GM21526 (cell line): ENCODE measurements at regions not wholly inside any gene's neighbourhood (a gene's known extent, or its start where the extent isn't known, plus 50 kb on each side); places are given as distances from the start of the nearest gene placed in this dataset.

ENCODE experiments used
- ATAC-seq: cut with Tn5 transposase; IDR thresholded peaks from one replicate; pipeline ENCODE4 v1.9.1; 2021; ENCODE audit warnings: moderate library complexity; ENCODE audit not compliant: unreplicated experiment, low FRiP score

DNA sequence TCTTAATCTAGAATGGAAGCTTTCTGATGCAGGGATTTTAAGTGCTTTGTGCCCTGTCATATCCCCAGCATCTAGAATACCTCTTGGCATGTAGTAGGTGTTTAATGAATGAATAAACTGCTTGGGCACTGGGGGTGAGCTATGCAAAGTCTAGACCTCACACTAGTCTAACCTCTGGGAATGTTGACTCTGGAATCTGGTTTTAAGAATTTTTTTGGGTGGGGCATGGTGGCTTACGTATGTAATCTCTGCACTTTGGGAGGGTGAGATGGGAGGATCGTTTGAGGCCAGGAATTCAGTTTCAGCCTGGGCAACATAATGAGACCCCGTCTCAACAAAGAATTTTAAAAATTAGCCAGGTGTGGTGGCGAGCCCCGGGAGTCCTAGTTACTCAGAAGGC, 146.3 kb upstream of the RGMA start:
- ATAC-seq, result no peak

- no peak for ATAC-seq
These were observed 144.7 kb upstream of the RGMA start for GRCh38 chr15:93233710-93234109.

DNA sequence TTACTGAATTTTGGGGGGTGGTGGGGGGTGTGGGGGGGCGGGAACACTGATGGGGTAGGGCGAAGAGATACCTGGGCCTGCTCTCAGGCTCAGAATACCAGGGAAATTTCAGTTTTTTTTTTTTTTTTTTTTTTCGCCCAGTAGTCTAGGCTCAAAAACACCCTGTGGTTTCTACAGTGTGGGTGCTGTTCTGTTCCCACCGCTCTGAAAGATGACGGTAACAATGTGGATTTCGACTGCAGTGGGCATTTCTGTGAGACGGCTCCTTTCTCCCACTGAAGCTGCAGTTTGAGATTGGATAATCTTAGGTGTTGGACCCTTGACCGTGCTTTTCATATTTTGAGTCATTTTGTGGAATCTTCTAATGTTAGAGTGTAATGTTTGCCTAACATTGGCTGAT, 143.8 kb upstream of the RGMA start:
- ATAC-seq, result no peak

- ATAC-seq, result no peak
These were observed 143.0 kb upstream of the RGMA start for GRCh38 chr15:93231994-93232393.

GRCh38 chr15:93231261-93231925, 142.4 kb upstream of the RGMA start:
- no peak for ATAC-seq

GRCh38 chr15:93228546-93228945, 139.5 kb upstream of the RGMA start:
- no peak for ATAC-seq

- peak; percentile 47 for ATAC-seq
These were observed 134.8 kb upstream of the RGMA start for GRCh38 chr15:93223803-93224202.

GRCh38 chr15:93221759-93222158, 132.7 kb upstream of the RGMA start:
- no peak for ATAC-seq

- no peak for ATAC-seq
These were observed 130.9 kb upstream of the RGMA start for GRCh38 chr15:93219859-93220420.

DNA sequence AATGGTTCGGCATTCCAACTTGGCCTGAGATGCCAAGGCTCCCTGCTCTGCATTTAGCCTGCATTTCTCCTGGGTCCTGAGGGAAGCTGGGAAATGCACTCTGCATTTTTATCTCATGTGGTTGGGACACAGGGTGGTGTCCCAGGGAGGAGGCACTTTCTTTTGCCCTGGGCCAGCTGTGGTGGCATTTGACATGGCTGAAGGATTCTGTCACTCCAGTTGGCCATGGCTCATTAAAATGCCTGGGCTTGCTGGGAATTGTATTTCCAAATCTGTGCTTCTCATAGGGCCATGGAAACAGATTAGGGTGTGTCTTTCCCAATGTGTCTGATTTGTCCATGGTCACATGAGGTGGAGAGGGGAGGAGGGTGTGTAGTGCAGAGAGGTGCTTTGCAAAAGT, 128.3 kb upstream of the RGMA start:
- ATAC-seq, result no peak

DNA sequence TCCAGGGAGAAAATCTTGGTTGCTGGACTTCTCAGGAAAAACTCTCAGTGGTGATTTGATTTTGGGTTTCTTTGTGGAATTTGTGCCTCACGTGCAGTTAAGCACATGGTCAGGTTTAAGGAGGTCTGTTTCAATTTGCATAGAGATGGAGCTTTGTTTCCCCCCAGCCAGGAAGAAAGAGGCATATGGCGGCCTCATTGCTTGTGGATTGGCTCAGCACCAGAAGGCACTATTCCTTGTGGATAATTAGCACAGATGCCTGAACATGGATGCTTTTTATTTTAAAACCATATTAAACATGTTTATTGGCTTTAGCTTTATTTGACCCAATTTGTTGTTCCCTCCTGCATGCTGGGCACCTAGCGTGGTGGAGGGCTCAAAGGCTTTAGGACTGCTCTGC, 125.1 kb upstream of the RGMA start:
- ATAC-seq, result no peak

- no peak for ATAC-seq
These were observed 124.3 kb upstream of the RGMA start for GRCh38 chr15:93213281-93213680.

- no peak for ATAC-seq
These were observed 123.6 kb upstream of the RGMA start for GRCh38 chr15:93212578-93212977.

GRCh38 chr15:93210995-93211394, 122.0 kb upstream of the RGMA start:
- ATAC-seq, result no peak

- no peak for ATAC-seq
These were observed 120.9 kb upstream of the RGMA start for GRCh38 chr15:93209690-93210445.

GRCh38 chr15:93206893-93207292, 117.9 kb upstream of the RGMA start:
- no peak for ATAC-seq

DNA sequence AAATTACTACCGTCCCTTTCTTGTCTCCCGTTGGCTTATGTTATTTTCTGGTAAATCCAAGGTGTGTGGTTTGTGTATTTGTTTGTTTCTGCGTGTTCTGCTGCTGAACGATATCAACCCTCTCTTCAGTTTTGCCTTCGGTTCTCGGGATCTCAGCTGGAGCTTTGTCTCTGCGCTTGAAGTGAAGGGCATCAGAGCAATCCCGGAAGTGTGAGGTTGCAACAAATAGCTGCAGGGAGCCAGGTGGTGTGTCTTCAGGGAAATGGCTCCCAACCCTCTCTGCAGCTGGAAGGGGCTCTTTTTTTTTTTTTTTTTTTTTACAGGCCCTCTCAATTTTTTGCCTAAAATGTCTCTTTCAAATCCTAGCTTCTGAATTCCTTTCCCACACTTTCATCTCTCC, 116.4 kb upstream of the RGMA start:
- ATAC-seq, result no peak

GRCh38 chr15:93203036-93203435, 114.0 kb upstream of the RGMA start:
- ATAC-seq, result no peak

GRCh38 chr15:93202405-93202804, 113.4 kb upstream of the RGMA start:
- ATAC-seq, result no peak

- ATAC-seq, result no peak
These were observed 112.9 kb upstream of the RGMA start for GRCh38 chr15:93201940-93202339.

GRCh38 chr15:93200837-93201226, 111.8 kb upstream of the RGMA start:
- no peak for ATAC-seq
